GM19395 (cell line): ENCODE measurements at regions not wholly inside any gene's neighbourhood (a gene's known extent, or its start where the extent isn't known, plus 50 kb on each side); places are given as distances from the start of the nearest gene placed in this dataset.
"Not testable (repeated sequence)": the region's sequence is repeated elsewhere in the genome, so short reads cannot be mapped to it uniquely, and the experiment has no call there.

Source experiments
- ATAC-seq: cut with Tn5 transposase; IDR thresholded peaks from one replicate; pipeline ENCODE4 v1.9.1; 2021; ENCODE audit warnings: mild to moderate bottlenecking, moderate library complexity; ENCODE audit not compliant: unreplicated experiment

DNA sequence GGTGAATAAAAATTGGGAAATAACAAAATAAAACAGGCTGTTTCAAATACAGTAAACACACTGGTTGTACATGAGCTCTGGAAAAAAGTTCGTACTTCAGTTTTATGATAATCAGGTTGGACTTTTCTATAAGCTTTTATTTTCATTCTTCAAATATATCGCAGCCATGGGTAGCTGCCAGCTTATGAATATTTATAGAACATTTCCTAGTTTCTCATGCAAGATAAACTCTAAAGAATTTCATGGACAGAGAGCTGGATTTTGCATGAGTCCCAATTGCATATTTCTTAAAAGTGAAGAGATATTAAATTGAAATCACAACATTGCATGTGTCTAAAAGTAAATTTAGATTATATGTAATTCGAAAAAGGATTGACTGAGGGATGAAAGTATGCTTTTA is 827.6 kb downstream of the SLC6A15 start:
- ATAC-seq: no peak

DNA sequence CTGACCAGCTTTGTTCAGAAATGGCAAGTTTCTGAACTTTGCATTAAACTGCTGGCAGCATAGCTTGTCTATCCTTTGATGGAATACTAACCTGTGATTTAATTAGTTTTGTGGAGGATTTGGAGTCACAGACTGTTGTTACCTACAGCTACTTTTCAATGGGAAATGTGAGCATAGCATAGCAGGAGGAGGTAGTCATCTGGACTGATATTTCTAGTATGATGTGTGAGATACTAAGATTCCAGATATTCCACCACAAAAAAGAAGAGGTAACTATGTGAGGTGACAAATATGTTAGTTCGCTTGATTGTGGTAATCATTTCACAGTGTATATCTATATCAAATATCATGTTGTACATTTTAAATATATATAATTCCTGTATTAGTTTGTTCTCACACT is 833.0 kb downstream of the SLC6A15 start:
- no peak for ATAC-seq

- no peak for ATAC-seq
These were observed 834.9 kb downstream of the SLC6A15 start for GRCh38 chr12:84077679-84078078.

- no peak for ATAC-seq
These were observed 836.6 kb downstream of the SLC6A15 start for GRCh38 chr12:84075991-84076390.

GRCh38 chr12:84073401-84073800 is 839.2 kb downstream of the SLC6A15 start:
- no peak for ATAC-seq

- no peak for ATAC-seq
These were observed 839.6 kb downstream of the SLC6A15 start for GRCh38 chr12:84072961-84073360.

- no peak for ATAC-seq
These were observed 842.3 kb downstream of the SLC6A15 start for GRCh38 chr12:84070292-84070691.

GRCh38 chr12:84069699-84070098 is 842.9 kb downstream of the SLC6A15 start:
- no peak for ATAC-seq

GRCh38 chr12:84069198-84069597 is 843.4 kb downstream of the SLC6A15 start:
- no peak for ATAC-seq

DNA sequence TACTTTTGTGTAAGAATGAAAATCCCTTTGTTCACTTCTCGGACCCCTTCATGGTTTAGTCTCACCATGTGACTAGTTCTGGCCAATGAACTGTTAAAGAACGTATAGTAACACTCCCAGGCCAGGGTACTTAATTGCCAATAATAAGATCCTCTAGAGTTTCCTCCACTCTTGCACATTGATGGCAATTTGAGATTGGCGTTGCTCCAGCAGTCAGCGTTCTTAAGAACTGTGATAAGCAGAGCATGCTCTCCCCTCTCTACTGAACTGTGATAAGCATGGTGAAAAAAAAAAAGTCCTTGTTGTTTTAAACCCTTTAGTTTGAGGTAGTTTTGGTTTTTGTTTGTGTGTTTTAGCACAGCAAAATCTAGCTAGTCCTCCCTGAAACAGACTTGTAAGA is 854.5 kb downstream of the SLC6A15 start:
- ATAC-seq: no peak

DNA sequence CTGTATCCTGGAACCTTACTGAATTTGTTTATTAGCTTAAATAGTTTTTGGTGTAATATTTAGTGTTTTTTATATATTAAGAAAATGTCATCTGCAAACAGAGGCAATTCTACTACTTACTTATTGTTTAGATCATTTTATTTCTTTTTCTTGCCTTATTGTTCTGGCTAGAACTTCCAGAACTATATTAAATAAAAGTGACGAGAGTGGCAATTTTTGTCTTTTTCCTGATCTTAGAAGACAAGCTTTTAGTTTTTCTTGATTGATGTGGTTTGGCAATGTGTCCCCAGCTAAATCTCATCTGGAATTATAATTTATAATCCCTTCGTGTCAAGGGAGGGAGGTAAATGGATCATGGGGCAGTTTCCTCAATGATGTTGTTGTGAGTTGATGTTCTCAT is 857.8 kb downstream of the SLC6A15 start:
- ATAC-seq: no peak

DNA sequence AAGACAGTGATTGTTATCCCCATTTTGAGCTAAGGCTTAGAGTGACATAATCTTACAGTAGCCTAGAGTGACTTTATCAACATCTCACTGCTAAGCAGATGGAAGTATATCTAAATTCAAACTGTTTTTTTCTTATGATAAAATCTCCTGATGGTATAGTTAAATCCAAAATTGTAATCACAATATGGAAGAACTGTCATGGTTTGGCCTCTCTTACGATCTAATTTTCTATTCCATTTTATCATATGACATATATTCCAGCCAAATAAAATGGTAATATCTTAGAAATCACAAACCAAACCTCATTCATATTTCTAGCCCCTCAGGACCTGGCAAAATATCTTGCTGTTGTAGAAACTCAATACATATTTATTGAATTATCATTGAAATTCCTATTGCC is 864.7 kb downstream of the SLC6A15 start:
- ATAC-seq: no peak

GRCh38 chr12:84046859-84047258 is 865.7 kb downstream of the SLC6A15 start:
- ATAC-seq: no peak

DNA sequence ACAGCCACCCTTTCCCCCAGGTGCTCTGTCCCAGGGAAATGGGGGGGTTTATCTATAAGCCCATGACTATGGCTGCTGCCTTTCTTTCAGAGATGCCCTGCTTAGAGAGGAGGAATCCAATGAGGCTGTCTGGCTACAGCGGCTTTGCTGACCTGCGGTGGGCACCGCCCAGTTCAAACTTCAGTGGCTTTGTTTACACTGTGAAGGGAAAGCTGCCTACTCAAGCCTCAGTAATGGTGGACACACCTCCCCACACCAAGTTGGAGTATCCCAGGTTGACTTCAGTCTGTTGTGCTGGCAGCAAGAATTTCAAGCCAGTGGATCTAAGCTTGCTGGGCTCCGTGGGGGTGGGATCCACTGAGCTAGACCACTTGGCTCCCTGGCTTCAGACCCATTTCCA is 869.2 kb downstream of the SLC6A15 start:
- no peak for ATAC-seq

GRCh38 chr12:84038242-84038641 is 874.4 kb downstream of the SLC6A15 start:
- no peak for ATAC-seq

DNA sequence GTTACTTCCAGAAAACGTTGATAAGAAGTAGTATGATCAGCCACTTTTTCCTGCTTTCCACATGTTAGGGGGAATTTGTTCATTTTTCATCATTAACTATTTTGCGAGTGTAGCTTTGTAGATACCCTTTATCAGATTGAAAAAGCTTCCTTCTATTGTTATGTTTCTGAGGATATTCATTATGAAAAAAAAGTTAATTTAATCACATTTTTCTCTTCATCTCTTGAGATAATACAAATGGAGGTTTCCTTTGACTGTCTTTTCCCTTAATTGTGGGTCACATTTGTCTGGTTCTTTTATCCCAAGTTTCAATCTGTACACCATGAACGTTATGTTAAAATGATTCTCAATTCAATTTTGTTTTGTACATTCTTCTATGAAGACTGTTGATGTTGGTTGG is 875.7 kb downstream of the SLC6A15 start:
- ATAC-seq: no peak

DNA sequence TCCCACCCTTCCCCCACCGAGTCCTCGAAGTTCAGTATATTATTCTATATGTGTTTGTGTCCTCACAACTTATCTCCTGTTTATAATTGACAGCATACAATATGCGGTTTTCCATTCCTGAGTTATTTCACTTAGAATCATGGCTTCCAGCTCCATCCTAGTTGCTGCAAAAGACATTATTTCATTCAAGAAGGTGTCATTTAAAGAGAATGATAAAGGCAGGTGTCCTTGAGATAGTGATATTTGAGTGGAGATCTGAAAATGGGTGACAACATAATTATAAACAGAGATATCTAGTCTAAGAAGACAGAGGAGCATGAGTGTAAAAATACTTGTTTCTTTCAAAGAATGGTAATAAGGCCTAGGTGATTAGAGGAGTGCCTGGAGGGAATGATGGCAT is 876.8 kb downstream of the SLC6A15 start:
- no peak for ATAC-seq

DNA sequence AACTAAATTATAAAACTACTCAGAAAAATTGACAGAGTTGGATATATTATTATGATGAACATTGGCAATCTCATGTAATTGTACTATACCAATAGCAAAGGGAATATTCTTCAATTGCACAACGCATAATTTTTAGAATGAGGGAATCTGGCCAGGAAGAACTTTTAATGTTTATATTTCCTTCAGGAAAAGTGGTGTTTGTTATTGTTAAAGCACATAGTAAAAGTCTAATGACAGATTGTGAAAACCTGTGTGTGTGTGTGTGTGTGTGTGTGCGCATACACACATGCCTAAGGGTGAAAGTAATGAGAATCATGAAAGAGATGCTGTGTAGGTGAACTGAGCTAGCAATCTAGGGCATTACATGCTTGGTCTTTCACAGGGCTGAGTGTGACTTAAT is 877.7 kb downstream of the SLC6A15 start:
- no peak for ATAC-seq

- no peak for ATAC-seq
These were observed 879.4 kb downstream of the SLC6A15 start for GRCh38 chr12:84033162-84033561.

- not testable (repeated sequence) for ATAC-seq
These were observed 893.9 kb downstream of the SLC6A15 start for GRCh38 chr12:84018556-84019179.

DNA sequence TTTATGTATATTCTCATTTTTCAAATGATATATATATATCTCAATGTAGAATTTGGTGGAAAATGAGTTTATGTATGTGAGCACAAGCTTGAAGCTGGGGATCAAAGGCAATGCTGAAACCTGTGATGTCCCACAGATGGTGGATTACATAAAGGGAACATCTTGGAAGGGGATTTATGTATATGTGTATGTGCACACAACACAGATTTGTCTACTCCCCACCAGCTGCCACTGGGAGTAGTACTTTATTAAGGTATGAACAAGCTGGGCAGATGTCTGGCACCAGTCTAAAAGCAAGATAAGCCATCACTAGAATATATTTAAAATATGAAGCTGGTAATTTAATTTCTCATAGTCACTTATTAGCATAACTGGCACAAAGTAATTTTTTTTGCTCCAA is 895.6 kb downstream of the SLC6A15 start:
- no peak for ATAC-seq

- ATAC-seq: no peak
These were observed 915.2 kb downstream of the SLC6A15 start for GRCh38 chr12:83997423-83997822.

- ATAC-seq: no peak
These were observed 915.9 kb downstream of the SLC6A15 start for GRCh38 chr12:83996671-83997070.
